GM19452 (cell line): ENCODE measurements at regions not wholly inside any gene's neighbourhood (a gene's known extent, or its start where the extent isn't known, plus 50 kb on each side); places are given as distances from the start of the nearest gene placed in this dataset.
A peak's percentile ranks its signal among the peaks of the same experiment; 100 is the strongest.
"Not testable (repeated sequence)": the region's sequence is repeated elsewhere in the genome, so short reads cannot be mapped to it uniquely, and the experiment has no call there.

Source experiments
- ATAC-seq: cut with Tn5 transposase; IDR thresholded peaks from one replicate; pipeline ENCODE4 v1.9.1; 2021; ENCODE audit not compliant: unreplicated experiment

DNA sequence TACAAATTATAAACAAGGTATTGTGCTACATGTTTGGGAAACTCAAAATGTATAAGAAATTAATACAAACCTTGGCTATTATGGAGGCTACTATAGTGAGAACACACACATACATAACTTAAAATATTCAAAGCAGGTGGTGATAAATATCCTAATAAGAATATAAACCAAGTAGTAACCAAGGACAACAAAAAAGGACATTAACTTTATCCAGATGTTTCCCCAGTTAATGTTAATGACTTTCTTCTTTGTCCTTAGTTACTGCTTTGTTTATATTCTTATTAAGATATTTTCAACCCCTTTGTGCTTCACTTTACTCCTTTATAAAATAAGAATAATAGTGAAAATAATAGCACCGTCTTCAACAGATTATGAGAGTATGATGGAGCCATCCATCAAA lies 241.6 kb downstream of the CALCRL start:
- no peak for ATAC-seq

DNA sequence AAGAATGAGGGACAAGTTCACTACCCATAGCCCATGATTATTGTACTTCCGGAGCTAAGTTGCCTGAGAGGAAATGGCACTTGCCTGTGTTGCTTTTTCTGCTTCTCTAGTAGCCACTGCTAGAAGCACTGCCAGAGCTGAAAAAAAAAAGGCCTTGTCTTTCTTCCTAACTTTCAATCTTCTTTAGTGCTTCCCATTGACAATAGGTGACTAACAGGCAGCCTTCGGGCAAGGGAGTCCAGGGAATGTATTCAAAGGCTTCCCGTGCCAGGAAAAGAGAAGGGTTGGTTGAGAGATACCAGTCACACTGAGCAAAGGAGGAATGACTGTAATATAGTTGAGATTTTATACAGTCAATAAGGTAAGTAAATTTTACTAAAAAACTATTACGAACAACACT lies 242.0 kb downstream of the CALCRL start:
- no peak for ATAC-seq

DNA sequence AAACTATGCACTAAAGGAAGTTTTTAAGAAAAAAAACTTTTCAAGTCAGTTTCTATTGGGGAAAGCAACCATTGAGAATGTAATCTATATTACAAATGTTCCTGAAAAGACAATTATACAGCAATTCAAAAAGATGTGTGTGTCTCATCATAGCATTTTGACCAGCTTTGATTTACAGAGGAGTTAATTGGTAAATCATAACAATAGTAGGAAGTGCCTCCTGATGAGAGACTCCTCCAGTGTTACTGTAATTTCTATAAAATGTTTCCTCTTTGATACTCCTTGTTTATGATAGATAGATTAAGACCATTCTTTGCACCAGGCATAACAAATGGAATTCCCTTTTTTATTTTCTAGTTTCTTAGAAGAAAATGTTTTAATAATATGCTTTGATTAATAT lies 249.9 kb downstream of the CALCRL start:
- ATAC-seq = no peak

DNA sequence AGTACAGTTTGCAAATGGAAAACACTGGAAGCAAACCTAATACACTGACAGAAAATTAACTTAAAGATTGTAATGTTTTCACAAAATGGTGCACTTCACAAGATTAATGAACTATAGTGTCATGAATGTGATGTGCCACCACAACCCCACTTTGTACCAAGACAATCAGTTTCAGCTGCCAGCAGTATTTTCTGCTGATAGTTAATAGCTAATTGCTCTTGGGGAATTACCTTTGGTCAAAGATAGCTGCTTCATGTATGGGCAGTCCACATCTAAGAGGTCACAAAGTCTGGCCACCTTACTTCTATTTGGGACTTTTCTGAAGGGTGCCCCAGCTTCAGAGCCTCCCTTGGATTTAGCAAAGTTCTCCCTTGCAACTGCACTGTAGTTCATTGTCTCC lies 254.0 kb downstream of the CALCRL start:
- ATAC-seq = no peak

DNA sequence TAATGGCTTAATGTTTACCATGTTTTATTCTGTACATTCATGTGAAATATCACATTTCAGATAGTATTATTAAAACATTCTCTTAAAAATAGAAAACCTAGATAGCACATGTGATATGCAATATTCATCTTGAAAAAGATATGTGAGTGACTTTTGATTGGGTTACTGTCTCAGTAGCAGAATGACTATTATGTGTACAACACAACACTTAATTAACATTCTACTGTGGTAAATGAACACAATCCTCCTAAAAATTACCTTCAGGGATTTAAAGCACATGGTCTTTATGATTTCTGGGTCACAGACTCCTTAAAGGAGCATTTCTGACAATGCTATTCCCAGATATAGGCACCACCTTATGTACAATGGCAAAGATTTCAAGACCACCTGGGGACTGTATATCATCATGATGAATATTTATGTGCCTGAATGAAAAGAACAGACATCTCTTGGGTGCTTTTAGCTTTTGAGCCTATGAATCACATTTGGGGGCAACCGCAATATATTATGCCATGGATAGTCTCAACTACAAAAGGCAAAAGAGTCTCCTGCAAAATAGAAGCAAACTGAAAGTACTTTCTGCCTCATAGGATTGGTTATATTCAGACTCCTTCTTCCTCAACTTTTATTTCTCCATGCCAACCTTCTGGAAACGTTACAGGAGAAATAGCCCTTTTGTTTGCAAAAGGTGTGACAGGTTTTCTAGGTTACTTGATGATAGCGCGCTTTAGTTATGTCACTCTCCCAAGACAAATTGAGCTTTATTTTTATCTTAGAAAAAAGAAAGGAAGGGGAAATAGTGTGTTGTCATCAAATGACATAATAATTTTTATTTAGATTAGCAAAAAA lies 259.0 kb downstream of the CALCRL start:
- no peak for ATAC-seq

DNA sequence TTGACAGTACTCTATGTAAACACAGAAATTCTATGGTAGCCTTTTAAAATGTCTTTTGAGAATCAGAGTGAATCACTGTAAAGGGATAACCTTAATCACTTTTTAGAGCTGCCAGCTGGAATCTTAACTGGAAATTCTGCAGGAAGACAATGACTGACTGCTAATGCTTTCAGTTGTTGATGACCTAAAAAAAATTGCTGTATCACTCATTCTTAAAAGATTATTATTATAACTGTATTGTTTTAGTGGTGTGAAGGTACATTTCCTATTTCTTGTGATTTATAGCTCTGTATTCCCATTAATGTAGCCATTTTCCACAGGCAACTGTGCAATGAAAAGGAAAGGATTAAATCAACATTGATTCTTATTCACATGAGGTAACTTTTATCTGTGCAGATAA lies 260.5 kb downstream of the CALCRL start:
- no peak for ATAC-seq

DNA sequence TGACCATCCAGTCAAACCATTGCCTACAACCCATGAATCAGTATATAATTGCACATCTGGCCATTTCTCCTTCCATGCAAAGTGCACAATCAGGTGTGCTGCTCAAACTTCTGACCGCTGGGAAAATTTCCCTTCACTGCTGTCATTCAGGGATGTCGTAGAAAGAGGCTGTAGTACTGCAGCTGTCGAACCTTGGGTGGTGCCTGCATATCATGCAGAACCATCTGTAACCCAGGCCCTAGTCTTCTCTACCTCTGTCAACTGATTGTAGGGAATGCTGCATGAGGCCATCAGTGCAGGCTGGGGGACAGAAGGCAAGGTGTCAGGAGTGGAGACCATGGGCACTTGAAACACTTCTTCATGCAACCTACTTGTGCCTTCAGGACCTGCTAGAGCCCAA lies 267.5 kb downstream of the CALCRL start:
- no peak for ATAC-seq

DNA sequence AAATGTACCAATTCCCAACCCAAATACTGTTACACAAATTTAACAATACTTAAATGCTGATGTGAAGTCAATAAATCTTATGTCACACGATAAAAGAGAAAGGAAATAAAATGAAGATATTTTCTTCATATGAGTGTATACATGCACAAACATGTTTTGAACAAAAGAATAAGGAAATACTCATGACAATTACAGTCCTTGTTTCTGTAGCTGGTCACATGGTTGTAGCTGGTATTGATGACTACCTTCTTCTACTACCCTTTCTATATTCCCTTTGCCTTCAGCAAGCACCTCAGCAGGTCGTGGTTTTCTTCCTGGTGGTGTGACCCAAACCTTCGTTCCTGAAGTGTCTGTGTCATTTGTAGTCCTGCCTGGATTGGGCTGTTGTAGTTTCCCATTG lies 269.2 kb downstream of the CALCRL start:
- ATAC-seq = not testable (repeated sequence)

DNA sequence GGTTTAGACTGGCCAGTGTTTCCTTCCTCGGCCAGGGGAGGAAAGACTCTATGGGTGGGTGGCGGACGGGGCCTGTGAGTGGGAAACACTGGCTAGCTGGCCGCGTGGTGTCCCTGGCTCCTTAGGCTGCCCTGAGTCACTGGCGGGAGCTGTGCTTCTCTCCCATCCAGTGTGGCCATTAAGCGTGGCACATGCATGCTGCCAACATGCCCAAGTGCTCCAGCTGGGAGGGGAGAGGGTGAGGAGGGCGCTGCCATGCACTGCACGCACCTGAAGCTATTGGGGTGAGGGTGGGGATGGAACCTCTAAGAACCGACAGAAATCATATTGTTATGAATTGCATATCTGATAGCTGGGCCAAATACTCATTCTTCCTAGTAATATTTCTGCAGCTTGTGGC lies 270.8 kb downstream of the CALCRL start:
- no peak for ATAC-seq

DNA sequence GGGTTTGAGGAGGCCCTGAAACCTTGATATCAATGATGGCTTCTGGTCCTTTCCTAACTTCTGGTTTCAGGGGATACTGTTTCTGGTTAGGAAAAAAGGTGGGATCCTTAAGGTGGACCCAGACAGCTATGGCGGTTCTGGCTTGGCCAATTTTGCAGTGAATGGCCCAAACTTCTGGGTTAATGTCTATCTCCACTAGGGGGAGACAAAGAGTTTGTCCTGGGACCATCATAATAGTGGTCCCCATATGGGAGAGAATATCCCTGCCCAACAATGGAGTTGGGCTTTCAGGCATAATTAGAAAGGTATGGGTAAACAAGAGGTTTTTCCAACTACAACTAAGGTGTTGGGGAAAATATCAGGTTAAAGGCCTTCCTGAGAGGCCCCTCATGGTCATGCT lies 273.5 kb downstream of the CALCRL start:
- ATAC-seq = no peak

DNA sequence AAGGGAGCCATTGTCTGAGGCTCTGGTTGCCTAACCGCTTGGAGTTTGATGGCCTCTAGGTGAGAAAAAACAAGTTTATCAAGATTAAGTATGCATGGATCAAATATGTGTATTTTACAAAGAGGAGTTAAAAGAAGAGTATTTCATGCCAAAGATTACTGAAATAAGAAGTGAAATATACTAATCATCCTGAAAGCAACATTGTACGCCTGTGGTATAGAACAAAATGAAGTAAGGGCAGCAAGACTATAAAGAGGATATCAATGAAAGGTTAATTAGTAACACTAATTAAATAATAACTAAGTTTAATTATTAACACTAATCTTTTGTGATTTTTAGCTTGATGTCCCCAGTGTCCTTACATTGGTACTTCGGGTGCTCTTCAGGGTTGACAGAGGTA lies 276.7 kb downstream of the CALCRL start:
- ATAC-seq = peak; percentile 34

DNA sequence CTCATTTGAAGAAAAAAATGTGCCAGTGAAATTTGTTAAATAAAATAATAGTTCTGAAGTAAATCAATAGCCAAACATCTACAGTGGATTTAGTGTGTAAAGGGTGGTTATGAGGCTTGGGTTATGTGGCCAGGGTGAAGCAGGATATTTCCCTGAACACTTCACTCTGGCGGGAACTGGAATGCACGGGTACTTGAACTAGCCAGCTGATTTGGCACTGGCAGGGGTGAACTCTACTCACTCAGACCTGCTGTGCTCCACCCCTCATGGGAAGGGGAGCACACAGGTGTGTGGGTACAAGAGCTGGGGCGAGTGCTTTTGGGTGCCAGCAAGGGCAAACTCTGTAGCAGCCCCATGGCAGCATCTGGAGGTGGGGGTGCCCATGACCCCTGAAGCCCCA lies 278.2 kb downstream of the CALCRL start:
- ATAC-seq = no peak

DNA sequence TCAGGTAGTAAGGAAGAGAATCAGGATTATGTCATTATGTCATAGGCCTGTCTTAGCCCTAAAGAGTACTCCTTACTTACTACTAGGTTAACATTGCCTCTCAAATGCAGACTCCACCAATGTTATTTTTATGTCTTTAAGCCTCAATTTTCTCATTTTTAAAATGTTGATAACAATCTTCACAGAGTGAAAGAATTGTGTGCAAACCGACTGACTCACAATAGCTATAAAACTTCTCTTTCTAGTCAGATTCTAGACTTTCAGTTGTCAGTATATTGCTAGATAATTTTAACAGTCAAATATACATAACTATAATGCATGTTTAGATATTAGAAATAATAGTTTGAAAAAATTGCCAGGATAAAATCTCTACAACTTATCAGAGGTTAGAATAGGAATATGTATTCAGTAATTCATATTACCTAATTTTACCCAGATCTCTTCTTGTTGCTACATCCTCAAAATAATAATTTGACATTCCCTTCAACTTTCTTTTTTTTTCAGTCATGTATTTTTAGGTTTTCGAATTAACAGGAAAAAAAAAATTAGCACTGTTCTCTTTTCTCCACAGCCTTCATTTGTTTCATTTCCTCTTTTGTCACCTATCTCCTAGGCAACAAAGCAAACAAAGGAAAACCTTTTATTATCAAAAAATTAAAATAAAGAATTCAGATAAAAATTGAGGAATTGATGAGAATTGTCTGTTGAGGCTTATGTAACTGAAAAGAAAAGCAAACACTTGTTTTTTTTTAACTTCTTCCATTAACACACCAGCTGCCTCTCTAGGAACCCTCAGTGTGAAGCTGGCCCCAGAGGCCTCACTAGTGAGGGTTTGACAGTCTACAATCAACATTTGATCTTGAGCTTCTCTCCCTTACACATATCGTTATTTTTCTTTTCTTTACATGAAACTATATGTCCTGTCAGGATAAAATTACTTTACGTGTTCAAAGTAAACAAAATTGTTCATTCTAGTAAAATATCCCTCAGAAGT lies 279.0 kb downstream of the CALCRL start:
- ATAC-seq = peak; percentile 69

DNA sequence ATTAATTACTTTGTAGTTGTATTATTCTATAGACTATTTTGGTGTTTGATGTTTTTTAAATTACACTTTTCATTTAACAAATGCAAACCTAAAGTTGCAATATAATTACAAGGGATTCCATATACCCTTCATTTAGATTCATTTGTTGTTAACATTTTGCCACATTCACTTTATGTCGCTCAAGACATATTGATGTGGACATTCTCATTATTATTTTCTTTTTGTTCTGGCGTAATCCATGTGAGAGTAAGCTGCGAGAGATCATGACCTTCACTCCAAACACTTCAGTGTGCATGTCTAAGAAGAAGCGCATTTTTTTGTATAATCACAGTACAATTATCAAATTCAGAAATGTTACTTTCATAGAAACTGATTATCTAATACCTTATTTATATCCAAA lies 280.6 kb downstream of the CALCRL start:
- ATAC-seq = no peak

DNA sequence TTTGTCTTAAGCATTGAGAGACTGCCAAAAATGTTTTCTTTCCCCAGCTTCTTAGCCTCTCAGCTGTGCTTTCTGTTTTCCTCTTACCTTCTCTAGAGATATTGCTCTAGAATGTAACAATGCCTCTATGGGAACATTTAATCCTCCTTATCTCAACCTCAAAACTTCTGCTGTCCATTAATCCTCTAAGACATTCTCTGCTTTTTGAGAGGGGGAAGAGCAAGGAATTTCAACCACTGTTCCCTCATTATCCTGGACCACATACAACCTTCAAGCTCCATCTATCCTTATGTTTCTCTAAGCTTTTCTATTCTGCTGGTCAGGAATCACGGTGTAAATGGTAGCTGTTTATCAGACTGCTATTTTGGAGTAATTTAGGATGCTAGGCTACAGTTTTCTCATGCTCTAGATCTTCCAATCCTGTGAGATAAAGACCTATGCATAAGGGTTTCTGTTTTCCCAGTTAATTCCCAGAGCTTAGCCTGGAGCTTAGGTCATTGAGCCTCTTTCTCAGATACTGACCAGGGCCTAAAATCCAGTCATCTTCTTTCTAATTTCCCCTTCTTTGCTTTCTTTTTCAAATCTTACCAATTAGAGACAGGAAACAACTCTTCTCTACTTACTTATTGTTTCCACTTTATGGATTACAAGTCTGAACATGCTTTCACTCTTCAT lies 282.0 kb downstream of the CALCRL start:
- ATAC-seq = no peak

DNA sequence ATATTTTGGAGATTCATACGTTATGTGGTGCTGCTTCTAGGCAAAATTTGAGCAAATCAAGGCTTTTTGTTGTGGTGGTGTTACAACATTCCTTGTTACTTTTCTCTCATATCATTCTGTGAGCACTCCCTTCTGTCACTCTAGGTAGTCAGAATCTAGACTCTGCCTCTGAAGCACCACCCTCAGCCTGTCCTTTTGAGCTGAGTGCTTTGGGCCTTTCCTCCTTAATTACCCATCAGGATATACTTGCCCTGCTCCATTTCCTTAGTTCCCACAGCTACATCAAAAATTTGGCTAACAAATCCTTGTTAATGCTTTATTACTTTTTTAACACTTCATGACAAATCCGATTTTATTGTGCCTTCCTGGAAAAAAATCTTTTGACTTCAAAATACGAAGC lies 289.6 kb downstream of the CALCRL start:
- ATAC-seq = no peak

DNA sequence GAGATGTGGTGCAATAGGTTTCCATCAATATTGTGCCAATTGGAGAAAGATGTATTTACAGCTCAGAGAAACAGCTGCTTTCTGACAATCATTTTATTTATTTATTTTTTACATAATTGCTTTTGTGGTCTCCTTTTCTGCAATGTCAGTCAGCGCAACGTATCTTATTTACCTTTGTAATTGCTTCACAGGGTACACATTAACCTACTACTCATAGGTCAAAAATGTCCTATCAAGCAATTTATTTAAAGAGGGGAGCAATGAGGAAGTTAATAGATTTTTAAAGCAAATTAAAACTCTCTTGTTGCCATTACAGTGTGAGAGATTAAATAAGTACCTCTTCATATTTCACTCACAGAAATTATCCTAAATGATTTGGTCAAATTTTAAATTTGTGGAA lies 291.0 kb downstream of the CALCRL start:
- ATAC-seq = no peak

DNA sequence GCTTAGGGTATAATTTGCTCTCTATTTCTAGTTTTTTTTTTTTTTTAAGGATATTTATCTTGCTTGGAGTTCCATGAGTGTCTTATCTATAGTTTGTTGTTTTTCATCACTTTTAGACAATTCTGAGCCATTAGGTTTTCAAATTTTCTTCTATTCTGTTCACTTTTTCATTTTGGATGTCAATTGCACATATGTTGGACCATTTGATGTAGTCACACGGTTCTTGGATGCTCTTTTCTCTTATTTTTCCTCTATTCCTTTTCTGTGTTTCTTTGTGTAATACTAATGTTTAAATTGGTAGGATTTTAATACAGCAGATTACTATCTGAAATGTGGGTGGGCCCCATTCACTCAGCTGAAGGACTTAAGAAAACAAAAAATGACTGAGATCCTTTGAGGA lies 292.6 kb downstream of the CALCRL start:
- ATAC-seq = no peak

DNA sequence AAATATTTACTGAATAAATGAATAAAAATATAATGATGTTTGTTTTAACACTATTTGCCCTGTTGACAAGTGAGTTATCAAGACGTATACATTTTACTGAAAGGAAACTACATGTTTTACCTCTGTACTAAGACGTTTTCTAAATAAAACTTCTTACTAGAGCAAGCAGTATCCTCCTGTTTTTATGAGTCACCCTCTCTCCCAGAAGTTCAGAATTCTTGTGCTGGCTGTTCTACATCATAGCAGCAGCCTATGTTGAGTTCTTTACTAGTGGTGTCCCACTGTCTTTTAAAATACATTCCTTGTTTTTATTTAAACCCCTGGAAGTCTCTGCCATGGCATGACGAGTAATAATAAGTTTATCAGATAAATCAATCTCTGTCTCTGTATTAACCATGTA lies 297.4 kb downstream of the CALCRL start:
- no peak for ATAC-seq

DNA sequence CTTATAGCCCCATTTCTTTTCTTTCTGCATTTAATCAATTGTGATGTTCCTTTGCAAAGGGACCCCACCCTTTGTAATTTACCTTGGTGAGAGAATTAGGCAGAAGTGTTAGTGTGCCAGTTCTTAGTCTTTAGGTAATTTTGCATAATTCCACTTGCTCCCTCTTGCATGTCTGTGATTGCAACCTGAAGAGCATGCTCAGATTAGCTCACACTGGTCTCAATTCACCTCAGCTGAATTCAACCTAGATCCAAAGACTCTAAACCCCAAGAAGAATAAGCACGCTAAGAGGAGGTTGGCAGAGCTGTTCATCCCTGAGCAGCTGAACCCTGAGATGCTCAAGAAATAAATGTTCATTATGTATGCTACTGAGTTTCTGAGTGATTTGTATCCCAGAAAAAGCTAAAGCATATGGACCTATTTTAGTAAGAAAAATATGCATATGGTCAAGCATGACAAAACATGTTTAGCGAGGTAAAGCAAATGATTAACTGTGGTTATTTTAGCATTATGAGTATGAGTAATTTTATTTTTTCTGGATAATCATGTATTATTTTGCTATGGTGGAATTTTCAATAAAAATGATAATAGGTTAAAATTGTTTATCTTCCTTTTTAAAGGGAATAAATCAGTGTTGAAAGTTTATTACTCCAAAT lies 299.2 kb upstream of the ZSWIM2 start:
- no peak for ATAC-seq

DNA sequence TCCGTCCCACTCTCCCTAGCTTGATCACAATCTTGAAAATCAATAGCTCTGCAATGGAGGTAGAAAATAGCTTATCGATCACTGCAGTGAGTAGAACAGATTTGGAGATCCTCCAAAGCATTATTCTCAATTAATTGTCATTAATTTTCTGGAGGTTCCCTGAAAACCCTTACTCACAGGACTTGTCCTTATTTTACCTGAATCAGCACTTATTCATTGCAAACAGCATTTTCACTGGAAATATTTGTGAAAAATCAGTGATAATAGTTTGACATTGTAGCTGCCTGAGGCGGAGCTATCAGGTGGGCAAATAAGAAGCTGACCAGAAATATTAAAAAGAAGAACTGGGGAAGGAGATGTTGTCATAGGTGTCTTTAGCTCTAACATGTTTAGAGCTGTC lies 294.6 kb upstream of the ZSWIM2 start:
- ATAC-seq = no peak
